Epithelial cell of esophagus (primary cell): ENCODE measurements at regions not wholly inside any gene's neighbourhood (a gene's known extent, or its start where the extent isn't known, plus 50 kb on each side); places are given as distances from the start of the nearest gene placed in this dataset.

ENCODE experiments used
- DNase-seq: peaks from one replicate; pipeline ENCODE4 v3.0.0; 2010; ENCODE audit warnings: low read depth
- H3K4me3 ChIP-seq: 2 replicates; pipeline ENCODE4 v1.5.1; 2011; ENCODE audit warnings: mild to moderate bottlenecking, low read length, control low read depth
- CTCF ChIP-seq: IDR thresholded peaks from 2 replicates; pipeline ENCODE4 v1.5.1; 2011; ENCODE audit warnings: low read depth, mild to moderate bottlenecking, low read length, control low read depth, inconsistent platforms; ENCODE audit not compliant: insufficient read depth; ENCODE audit errors: missing control alignments

- DNase-seq, result no peak
- no peak for TF ChIP-seq CTCF
- H3K4me3 ChIP-seq, result no peak overlapping the region
These were observed 113.1 kb upstream of the BLID start for GRCh38 chr11:122229078-122229477.

GRCh38 chr11:122226810-122227379 is 110.9 kb upstream of the BLID start:
- no peak for TF ChIP-seq CTCF
- DNase-seq, result no peak
- no peak overlapping the region for H3K4me3 ChIP-seq

- DNase-seq, result no peak
These were observed 108.9 kb upstream of the BLID start for GRCh38 chr11:122224867-122225266.

GRCh38 chr11:122220321-122220720 is 104.3 kb upstream of the BLID start:
- TF ChIP-seq CTCF, result no peak
- no peak for DNase-seq
- no peak overlapping the region for H3K4me3 ChIP-seq

More at GRCh38 chr11:122224867-122225266, 108.9 kb upstream of the BLID start:
- no peak overlapping the region for H3K4me3 ChIP-seq
- no peak for TF ChIP-seq CTCF

GRCh38 chr11:122219791-122220190 is 103.8 kb upstream of the BLID start:
- no peak overlapping the region for H3K4me3 ChIP-seq
- TF ChIP-seq CTCF, result no peak
- no peak for DNase-seq

GRCh38 chr11:122215244-122215992 is 99.4 kb upstream of the BLID start:
- peak; percentile 95 for TF ChIP-seq CTCF
- no peak overlapping the region for H3K4me3 ChIP-seq
- DNase-seq, result peak; percentile 52

GRCh38 chr11:122214567-122214966 is 98.6 kb upstream of the BLID start:
- no peak for TF ChIP-seq CTCF
- DNase-seq, result no peak
- no peak overlapping the region for H3K4me3 ChIP-seq
